Panc1 (cell line): ENCODE measurements at regions not wholly inside any gene's neighbourhood (a gene's known extent, or its start where the extent isn't known, plus 50 kb on each side); places are given as distances from the start of the nearest gene placed in this dataset.

Experiments used
- ATAC-seq: fragments of 200-7000 bp; cut with Tn5 transposase; 2 replicates; pipeline ENCODE4 v1.9.1; 2020; ENCODE audit warnings: mild to moderate bottlenecking, moderate library complexity
- BruUV-seq: library from RNA; stranded (reverse); fragments of 400-500 nt; replicated peaks from 2 replicates; lab custom pipeline; 2021; lab: Mats Ljungman, UMichigan
- CTCF ChIA-PET: fragments of 300-600 bp; sonication (Branson Sonifier 250); formaldehyde crosslinking; loops from one replicate; lab custom pipeline; 2022; ENCODE audit warnings: antibody characterized with exemption; lab: Charles Lee
- POLR2A ChIA-PET: fragments of 300-600 bp; sonication (Branson Sonifier 250); formaldehyde crosslinking; loops from one replicate; lab custom pipeline; 2022; ENCODE audit warnings: antibody characterized with exemption; lab: Charles Lee
- DNase-seq: peaks from one replicate; pipeline ENCODE4 v3.0.0-alpha.2; 2010; ENCODE audit warnings: low read depth, low spot score
- H3K27ac ChIP-seq: 2 replicates; pipeline ENCODE4 v1.5.1; 2011; ENCODE audit warnings: mild to moderate bottlenecking, low read length, inconsistent platforms
- H3K27me3 ChIP-seq: fragments of 200-500 bp; sonication (Bioruptor generic); 2 replicates; pipeline ENCODE4 v1.6.0; 2014; ENCODE audit warnings: low read length, inconsistent platforms; ENCODE audit not compliant: control insufficient read depth, insufficient read depth
- H3K36me3 ChIP-seq: fragments of 200-500 bp; sonication (Bioruptor generic); 2 replicates; pipeline ENCODE4 v1.5.1; 2014; ENCODE audit warnings: inconsistent platforms, mild to moderate bottlenecking, low read length, moderate library complexity; ENCODE audit not compliant: control insufficient read depth, insufficient read depth
- H3K4me1 ChIP-seq: 2 replicates; pipeline ENCODE4 v1.5.1; 2011; ENCODE audit warnings: inconsistent platforms, mild to moderate bottlenecking, low read length, moderate library complexity; ENCODE audit not compliant: control insufficient read depth, insufficient read depth
- H3K4me3 ChIP-seq, 2 experiments: 2 replicates each; pipeline ENCODE4 v1.5.1; 2011 to 2012; ENCODE audit warnings: low read depth in 2 of 2, low read length in 2 of 2, mild to moderate bottlenecking in 2 of 2, inconsistent platforms in 1 of 2, moderate library complexity in 1 of 2
- H3K9me3 ChIP-seq: fragments of 200-500 bp; sonication (Bioruptor generic); 2 replicates; pipeline ENCODE4 v1.5.1; 2014; ENCODE audit warnings: low read depth, mild to moderate bottlenecking, inconsistent platforms, low read length, moderate library complexity; ENCODE audit not compliant: control insufficient read depth, insufficient read depth
- POLR2AphosphoS5 ChIP-seq: IDR thresholded peaks from 2 replicates; pipeline ENCODE4 v1.6.1; 2012; ENCODE audit warnings: mild to moderate bottlenecking, low read depth, low read length, moderate library complexity
- SIN3A ChIP-seq: IDR thresholded peaks from 2 replicates; pipeline ENCODE4 v1.6.1; 2012; ENCODE audit warnings: low read depth, mild to moderate bottlenecking, low read length, moderate library complexity, borderline replicate concordance; ENCODE audit not compliant: insufficient read depth
- TCF7L2 ChIP-seq: IDR thresholded peaks from 2 replicates; pipeline ENCODE4 v1.6.1; 2011; ENCODE audit warnings: mild to moderate bottlenecking, low read depth, low read length, inconsistent platforms
- in situ Hi-C: cut with HindIII; loops from 2 replicates; pipeline ENCODE4 v1.10.0; 2016; ENCODE audit warnings: low sequenced_read_pairs, low pct_unique_long_range_greater_than_20kb
- intact Hi-C: fragments of 100-400 bp; cut with micrococcal nuclease; formaldehyde crosslinking; loops from one replicate; pipeline ENCODE4 v1.10.0; 2022; ENCODE audit not compliant: unreplicated experiment
- TF ChIP-seq, protein P1 (sequence below), 2 experiments: IDR thresholded peaks; 2 replicates each; pipeline ENCODE4 v1.6.1; 2011 to 2012; ENCODE audit warnings: low read depth in 2 of 2, control low read depth in 1 of 2, low read length in 1 of 2, mild to moderate bottlenecking in 1 of 2, moderate library complexity in 1 of 2; ENCODE audit not compliant: insufficient read depth in 1 of 2
- TF ChIP-seq, protein P2 (sequence below): fragments of 450-650 bp; IDR thresholded peaks from 2 replicates; pipeline ENCODE4 v1.5.1; 2017; ENCODE audit warnings: mild to moderate bottlenecking

GRCh38 chr4:175971388-175972179, 94.1 kb upstream of the WDR17 start:
- intact Hi-C loops (no loop called here), in situ Hi-C loops (no loop called here)
- CTCF ChIA-PET: no interaction called here

DNA sequence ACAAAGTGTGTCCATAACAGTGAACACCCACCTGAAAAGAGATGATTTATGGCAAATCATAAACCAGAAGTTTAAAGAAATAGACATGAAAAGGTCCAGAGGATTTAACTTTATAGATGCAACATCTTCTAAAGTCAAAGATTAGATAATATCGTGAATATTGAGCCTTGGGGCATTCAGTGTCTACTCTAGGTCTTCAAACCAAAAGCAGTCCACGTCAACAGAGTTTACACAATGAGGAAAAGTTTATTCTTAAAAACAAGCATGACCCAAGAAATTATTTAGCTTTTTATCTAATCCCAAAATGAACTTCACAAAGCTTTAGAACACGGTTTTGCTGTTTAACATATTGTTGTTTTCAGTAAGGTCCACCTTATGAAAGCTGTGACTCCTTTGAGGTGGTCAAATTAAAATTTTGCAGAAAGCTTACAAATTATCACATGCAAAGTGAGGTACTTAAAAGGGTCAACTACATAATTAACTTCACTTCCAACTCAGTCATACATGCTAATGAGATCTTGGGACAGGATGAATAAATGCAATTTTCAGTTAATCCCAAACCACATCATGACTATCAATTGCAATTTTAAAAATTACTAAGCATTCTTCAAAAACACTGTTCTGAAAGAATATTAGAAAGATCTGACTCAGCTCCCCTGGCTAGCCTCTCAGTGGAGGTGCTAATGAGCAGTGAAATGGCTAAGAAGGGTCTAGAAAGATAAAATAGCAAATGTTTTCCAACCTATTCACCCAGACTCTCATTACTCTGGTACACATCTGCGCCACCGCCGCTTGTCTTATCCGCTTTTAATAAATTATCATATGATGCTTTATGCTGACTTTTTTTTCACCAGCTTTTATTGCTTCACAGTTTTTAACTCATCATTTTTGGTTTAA, 92.4 kb upstream of the WDR17 start:
- BruUV-seq: no TSS peak
- ChIA-PET POLR2A (no interaction called here), CTCF (no interaction called here)
- Histone ChIP-seq H3K9me3 (no peaks in the 10 kb centered on the region), H3K36me3 (no peaks in the 10 kb centered on the region), H3K4me1 (no peaks in the 10 kb centered on the region), H3K27ac (no peak overlapping the region), H3K27me3 (no peaks in the 10 kb centered on the region), H3K4me3 (no peak overlapping the region)
- DNase-seq (no peak), ATAC-seq (no peak)
- intact Hi-C loops: no loop called here
- in situ Hi-C loops: no loop called here
- TF ChIP-seq, protein P1, sequence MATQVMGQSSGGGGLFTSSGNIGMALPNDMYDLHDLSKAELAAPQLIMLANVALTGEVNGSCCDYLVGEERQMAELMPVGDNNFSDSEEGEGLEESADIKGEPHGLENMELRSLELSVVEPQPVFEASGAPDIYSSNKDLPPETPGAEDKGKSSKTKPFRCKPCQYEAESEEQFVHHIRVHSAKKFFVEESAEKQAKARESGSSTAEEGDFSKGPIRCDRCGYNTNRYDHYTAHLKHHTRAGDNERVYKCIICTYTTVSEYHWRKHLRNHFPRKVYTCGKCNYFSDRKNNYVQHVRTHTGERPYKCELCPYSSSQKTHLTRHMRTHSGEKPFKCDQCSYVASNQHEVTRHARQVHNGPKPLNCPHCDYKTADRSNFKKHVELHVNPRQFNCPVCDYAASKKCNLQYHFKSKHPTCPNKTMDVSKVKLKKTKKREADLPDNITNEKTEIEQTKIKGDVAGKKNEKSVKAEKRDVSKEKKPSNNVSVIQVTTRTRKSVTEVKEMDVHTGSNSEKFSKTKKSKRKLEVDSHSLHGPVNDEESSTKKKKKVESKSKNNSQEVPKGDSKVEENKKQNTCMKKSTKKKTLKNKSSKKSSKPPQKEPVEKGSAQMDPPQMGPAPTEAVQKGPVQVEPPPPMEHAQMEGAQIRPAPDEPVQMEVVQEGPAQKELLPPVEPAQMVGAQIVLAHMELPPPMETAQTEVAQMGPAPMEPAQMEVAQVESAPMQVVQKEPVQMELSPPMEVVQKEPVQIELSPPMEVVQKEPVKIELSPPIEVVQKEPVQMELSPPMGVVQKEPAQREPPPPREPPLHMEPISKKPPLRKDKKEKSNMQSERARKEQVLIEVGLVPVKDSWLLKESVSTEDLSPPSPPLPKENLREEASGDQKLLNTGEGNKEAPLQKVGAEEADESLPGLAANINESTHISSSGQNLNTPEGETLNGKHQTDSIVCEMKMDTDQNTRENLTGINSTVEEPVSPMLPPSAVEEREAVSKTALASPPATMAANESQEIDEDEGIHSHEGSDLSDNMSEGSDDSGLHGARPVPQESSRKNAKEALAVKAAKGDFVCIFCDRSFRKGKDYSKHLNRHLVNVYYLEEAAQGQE (IDR thresholded peaks at IDR 0.05; ENCODE audit: insufficient read depth in 1 of 2, low read depth in 2 of 2, low read length in 1 of 2): no peak
- TF ChIP-seq POLR2AphosphoS5: no peak
- TF ChIP-seq, protein P2, sequence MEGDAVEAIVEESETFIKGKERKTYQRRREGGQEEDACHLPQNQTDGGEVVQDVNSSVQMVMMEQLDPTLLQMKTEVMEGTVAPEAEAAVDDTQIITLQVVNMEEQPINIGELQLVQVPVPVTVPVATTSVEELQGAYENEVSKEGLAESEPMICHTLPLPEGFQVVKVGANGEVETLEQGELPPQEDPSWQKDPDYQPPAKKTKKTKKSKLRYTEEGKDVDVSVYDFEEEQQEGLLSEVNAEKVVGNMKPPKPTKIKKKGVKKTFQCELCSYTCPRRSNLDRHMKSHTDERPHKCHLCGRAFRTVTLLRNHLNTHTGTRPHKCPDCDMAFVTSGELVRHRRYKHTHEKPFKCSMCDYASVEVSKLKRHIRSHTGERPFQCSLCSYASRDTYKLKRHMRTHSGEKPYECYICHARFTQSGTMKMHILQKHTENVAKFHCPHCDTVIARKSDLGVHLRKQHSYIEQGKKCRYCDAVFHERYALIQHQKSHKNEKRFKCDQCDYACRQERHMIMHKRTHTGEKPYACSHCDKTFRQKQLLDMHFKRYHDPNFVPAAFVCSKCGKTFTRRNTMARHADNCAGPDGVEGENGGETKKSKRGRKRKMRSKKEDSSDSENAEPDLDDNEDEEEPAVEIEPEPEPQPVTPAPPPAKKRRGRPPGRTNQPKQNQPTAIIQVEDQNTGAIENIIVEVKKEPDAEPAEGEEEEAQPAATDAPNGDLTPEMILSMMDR: no peak
- TF ChIP-seq TCF7L2: no peak
- no peak for TF ChIP-seq SIN3A

More at GRCh38 chr4:175971388-175972179, 94.1 kb upstream of the WDR17 start:
- H3K4me3 ChIP-seq: no peak overlapping the region
- no TSS peak for BruUV-seq
- ATAC-seq: no peak
- H3K27me3 ChIP-seq: no peaks in the 10 kb centered on the region
- POLR2A ChIA-PET: no interaction called here
- H3K36me3 ChIP-seq: no peaks in the 10 kb centered on the region
- TF ChIP-seq SIN3A (no peak), POLR2AphosphoS5 (no peak), TCF7L2 (no peak)
- TF ChIP-seq, protein P2: no peak
- TF ChIP-seq, protein P1 (IDR thresholded peaks at IDR 0.05; ENCODE audit: insufficient read depth in 1 of 2, low read depth in 2 of 2, low read length in 1 of 2): no peak
- H3K9me3 ChIP-seq: no peaks in the 10 kb centered on the region; the same call in 1 of the 2 replicates
- DNase-seq: no peak
- H3K4me1 ChIP-seq: no peaks in the 10 kb centered on the region
- H3K27ac ChIP-seq: no peak overlapping the region
